Gastrocnemius medialis (tissue), 4 donors: ENCODE measurements at regions not wholly inside any gene's neighbourhood (a gene's known extent, or its start where the extent isn't known, plus 50 kb on each side); places are given as distances from the start of the nearest gene placed in this dataset.
A peak's percentile ranks its signal among the peaks of the same experiment; 100 is the strongest.
"Not testable (repeated sequence)": the region's sequence is repeated elsewhere in the genome, so short reads cannot be mapped to it uniquely, and the experiment has no call there.

ENCODE experiments used
- ATAC-seq, 2 donors: fragments of 150-250 bp; one replicate each; pipeline ENCODE4 v1.9.1; 2016
- DNase-seq, 2 donors: peaks; one replicate each; pipeline ENCODE4 v3.0.0-alpha.2; 2019
- H3K27ac ChIP-seq, 4 donors: fragments of 200-600 bp; sonication (generic); 1 replicate in 1 of 4; 2 replicates in 3 of 4; pipeline ENCODE4 v1.5.1; 2016 to 2018; ENCODE audit warnings: mild to moderate bottlenecking in 2 of 4, moderate library complexity in 1 of 4
- H3K27me3 ChIP-seq, 3 donors: fragments of 200-600 bp; sonication (generic) in 2 of 3; 1 replicate in 1 of 3; 2 replicates in 2 of 3; pipeline versions ENCODE4 v1.5.1 to v1.6.0; 2016 to 2019; ENCODE audit warnings: mild to moderate bottlenecking in 1 of 3, moderate library complexity in 1 of 3
- H3K36me3 ChIP-seq, 2 donors: fragments of 200-600 bp; sonication (generic) in 1 of 2; one replicate each; pipeline ENCODE4 v1.5.1; 2017 to 2018
- H3K4me1 ChIP-seq, 2 donors: fragments of 200-600 bp; sonication (generic) in 1 of 2; one replicate each; pipeline ENCODE4 v1.5.1; 2016 to 2017; ENCODE audit warnings: mild to moderate bottlenecking in 2 of 2
- H3K4me3 ChIP-seq, 4 donors: fragments of 200-600 bp; sonication (generic) in 3 of 4; 1 replicate in 1 of 4; 2 replicates in 3 of 4; pipeline ENCODE4 v1.5.1; 2016 to 2019; ENCODE audit warnings: mild to moderate bottlenecking in 2 of 4
- H3K9me3 ChIP-seq, 3 donors: fragments of 200-600 bp; sonication (generic) in 2 of 3; 1 replicate in 1 of 3; 2 replicates in 2 of 3; pipeline ENCODE4 v1.5.1; 2016 to 2019
- CTCF ChIP-seq, 5 experiments: fragments of 450-650 bp in 3 of 5; fragments of 200-600 bp in 2 of 5; sonication (generic) in 2 of 5; IDR thresholded peaks in 4 of 5; conservative IDR thresholded peaks in 1 of 5; 1 replicate in 4 of 5; 2 replicates in 1 of 5; pipeline ENCODE4 v1.5.1; 2016 to 2019; ENCODE audit warnings: antibody characterized with exemption in 5 of 5, mild to moderate bottlenecking in 3 of 5, moderate library complexity in 3 of 5
- POLR2A ChIP-seq, 2 donors: fragments of 450-650 bp; IDR thresholded peaks; one replicate each; pipeline ENCODE4 v1.6.1; 2017; ENCODE audit warnings: antibody characterized with exemption in 2 of 2, mild to moderate bottlenecking in 2 of 2, moderate library complexity in 2 of 2
- in situ Hi-C, 4 donors: fragments of 200-750 bp; cut with MboI; loops; one replicate each; pipeline versions ENCODE4 v1.15.0 to v1.8.0; 2017; ENCODE audit warnings: low sequenced_read_pairs in 4 of 4
- intact Hi-C: fragments of 100-400 bp; cut with DNase I; formaldehyde crosslinking; loops from one replicate; pipeline ENCODE4 v1.15.1; 2023; ENCODE audit warnings: low total_unique reads

- ATAC-seq: peak; percentile 83 to 94
- peak overlapping the region in 3 of 4 donors; percentile 11 to 30 (median 27) for H3K4me3 ChIP-seq
Measured at GRCh38 chr1:817071-817599, 106.6 kb upstream of the SAMD11 start.

GRCh38 chr1:817658-818617 lies 105.8 kb upstream of the SAMD11 start:
- peak; percentile 61 to 74 for ATAC-seq
- intact Hi-C loops, H3K36me3 ChIP-seq, H3K4me3 ChIP-seq, H3K27me3 ChIP-seq, DNase-seq, H3K9me3 ChIP-seq, in situ Hi-C loops: not testable (repeated sequence)
- peaks cover 10 to 15% of the 10 kb centered on the region in 2 donors for H3K4me1 ChIP-seq
- H3K27ac ChIP-seq: peak overlapping the region; percentile 67 to 79 (median 70)

More at GRCh38 chr1:817071-817599, 106.6 kb upstream of the SAMD11 start:
- in situ Hi-C loops, H3K36me3 ChIP-seq, H3K9me3 ChIP-seq, H3K27me3 ChIP-seq, DNase-seq, intact Hi-C loops: not testable (repeated sequence)
- H3K27ac ChIP-seq: peak overlapping the region; percentile 76 to 81 (median 78)
- peak in 1 of 2 donors; percentile 18 for TF ChIP-seq POLR2A (IDR thresholded peaks at IDR 0.05)
- H3K4me1 ChIP-seq: peaks cover 10 to 15% of the 10 kb centered on the region in 2 donors

GRCh38 chr1:818618-819291 lies 105.0 kb upstream of the SAMD11 start:
- peak in 1 of 2 donors; percentile 32 for ATAC-seq
- no peak for TF ChIP-seq CTCF (IDR thresholded peaks at IDR 0.05 in 4 of 5, conservative IDR thresholded peaks at IDR 0.05 in 1 of 5)

GRCh38 chr1:820962-821361 lies 102.8 kb upstream of the SAMD11 start:
- no peaks in the 10 kb centered on the region for H3K27me3 ChIP-seq
- peaks cover 14 to 24% of the 10 kb centered on the region in 2 donors for H3K4me1 ChIP-seq
- in situ Hi-C loops: no loop called here
- H3K4me3 ChIP-seq: no peak overlapping the region
- H3K27ac ChIP-seq: no peak overlapping the region
- TF ChIP-seq CTCF (IDR thresholded peaks at IDR 0.05 in 4 of 5, conservative IDR thresholded peaks at IDR 0.05 in 1 of 5): no peak
- intact Hi-C loops: no loop called here
- H3K36me3 ChIP-seq: no peaks in the 10 kb centered on the region
- ATAC-seq (no peak), DNase-seq (no peak)
- H3K9me3 ChIP-seq: no peaks in the 10 kb centered on the region

More at GRCh38 chr1:818618-819291, 105.0 kb upstream of the SAMD11 start:
- peak overlapping the region; percentile 15 to 79 (median 68) for H3K27ac ChIP-seq
- in situ Hi-C loops (no loop called here), intact Hi-C loops (no loop called here)
- no peaks in the 10 kb centered on the region for H3K27me3 ChIP-seq
- no peaks in the 10 kb centered on the region for H3K36me3 ChIP-seq
- H3K4me3 ChIP-seq: no peak overlapping the region
- no peak for DNase-seq
- peaks cover 10 to 15% of the 10 kb centered on the region in 2 donors for H3K4me1 ChIP-seq
- H3K9me3 ChIP-seq: no peaks in the 10 kb centered on the region

- ATAC-seq: peak; percentile 16 to 17
- H3K36me3 ChIP-seq, H3K9me3 ChIP-seq, in situ Hi-C loops, intact Hi-C loops, DNase-seq, H3K27me3 ChIP-seq: not testable (repeated sequence)
- Histone ChIP-seq H3K4me3 (peak overlapping the region; percentile 61 to 78 (median 74)), H3K27ac (peak overlapping the region; percentile 84 to 98 (median 94)), H3K4me1 (peaks cover 31 to 33% of the 10 kb centered on the region in 2 donors)
Measured at GRCh38 chr1:826808-827207, 96.9 kb upstream of the SAMD11 start.
